Choroid plexus epithelial cell (primary cell): ENCODE measurements at regions not wholly inside any gene's neighbourhood (a gene's known extent, or its start where the extent isn't known, plus 50 kb on each side); places are given as distances from the start of the nearest gene placed in this dataset.

Experiments used
- DNase-seq: peaks from one replicate; pipeline ENCODE4 v3.0.0-alpha.2; 2010; ENCODE audit warnings: low read depth
- H3K4me3 ChIP-seq: 2 replicates; pipeline ENCODE4 v1.5.1; 2011; ENCODE audit warnings: low read depth, mild to moderate bottlenecking, control low read depth, low read length, moderate library complexity
- TF ChIP-seq, protein P1 (sequence below): conservative IDR thresholded peaks from 2 replicates; pipeline ENCODE4 v1.5.1; 2011; ENCODE audit warnings: low read depth, mild to moderate bottlenecking, control low read depth, inconsistent platforms, low read length, moderate library complexity

DNA sequence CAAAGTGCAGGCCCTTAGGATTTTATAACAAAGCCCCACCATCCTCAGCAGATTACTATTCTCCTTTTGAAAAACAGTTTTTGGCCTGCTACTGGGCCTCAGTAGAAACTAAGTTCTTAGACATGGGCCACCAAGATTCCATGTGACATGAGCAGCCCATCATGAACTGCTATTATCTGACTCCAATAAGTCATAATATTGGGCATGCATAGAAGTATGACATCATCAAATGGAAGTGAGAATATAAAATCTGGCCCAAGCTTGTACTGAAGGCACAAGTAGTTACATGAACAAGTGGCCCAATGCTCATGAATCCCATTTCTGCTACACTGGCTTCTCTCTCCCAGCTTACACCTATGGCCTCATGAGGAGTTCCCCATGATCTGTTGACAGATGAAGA is 404.8 kb downstream of the EPHA5 start:
- no peak for DNase-seq
- H3K4me3 ChIP-seq = no peak overlapping the region
- TF ChIP-seq, protein P1, sequence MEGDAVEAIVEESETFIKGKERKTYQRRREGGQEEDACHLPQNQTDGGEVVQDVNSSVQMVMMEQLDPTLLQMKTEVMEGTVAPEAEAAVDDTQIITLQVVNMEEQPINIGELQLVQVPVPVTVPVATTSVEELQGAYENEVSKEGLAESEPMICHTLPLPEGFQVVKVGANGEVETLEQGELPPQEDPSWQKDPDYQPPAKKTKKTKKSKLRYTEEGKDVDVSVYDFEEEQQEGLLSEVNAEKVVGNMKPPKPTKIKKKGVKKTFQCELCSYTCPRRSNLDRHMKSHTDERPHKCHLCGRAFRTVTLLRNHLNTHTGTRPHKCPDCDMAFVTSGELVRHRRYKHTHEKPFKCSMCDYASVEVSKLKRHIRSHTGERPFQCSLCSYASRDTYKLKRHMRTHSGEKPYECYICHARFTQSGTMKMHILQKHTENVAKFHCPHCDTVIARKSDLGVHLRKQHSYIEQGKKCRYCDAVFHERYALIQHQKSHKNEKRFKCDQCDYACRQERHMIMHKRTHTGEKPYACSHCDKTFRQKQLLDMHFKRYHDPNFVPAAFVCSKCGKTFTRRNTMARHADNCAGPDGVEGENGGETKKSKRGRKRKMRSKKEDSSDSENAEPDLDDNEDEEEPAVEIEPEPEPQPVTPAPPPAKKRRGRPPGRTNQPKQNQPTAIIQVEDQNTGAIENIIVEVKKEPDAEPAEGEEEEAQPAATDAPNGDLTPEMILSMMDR = no peak

DNA sequence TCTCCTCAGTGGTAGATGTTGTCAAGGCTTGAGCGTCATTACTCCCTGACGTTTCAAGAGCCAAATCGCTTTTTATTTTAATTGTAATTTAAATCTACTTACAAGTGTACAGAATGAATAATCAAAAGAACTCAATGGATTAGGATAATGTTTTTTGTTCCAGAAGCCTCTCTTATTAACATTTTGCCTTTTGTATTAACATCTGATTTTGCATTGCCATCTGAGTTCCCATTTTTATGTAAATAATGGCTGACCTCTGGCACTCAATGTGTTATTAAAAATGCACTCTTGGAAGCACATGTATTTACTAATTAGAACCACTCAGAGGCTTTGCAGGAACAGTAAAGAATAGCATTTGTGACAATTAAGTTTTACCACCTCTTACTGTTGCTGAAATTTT is 411.0 kb downstream of the EPHA5 start:
- H3K4me3 ChIP-seq = no peak overlapping the region
- TF ChIP-seq, protein P1 = no peak
- no peak for DNase-seq

DNA sequence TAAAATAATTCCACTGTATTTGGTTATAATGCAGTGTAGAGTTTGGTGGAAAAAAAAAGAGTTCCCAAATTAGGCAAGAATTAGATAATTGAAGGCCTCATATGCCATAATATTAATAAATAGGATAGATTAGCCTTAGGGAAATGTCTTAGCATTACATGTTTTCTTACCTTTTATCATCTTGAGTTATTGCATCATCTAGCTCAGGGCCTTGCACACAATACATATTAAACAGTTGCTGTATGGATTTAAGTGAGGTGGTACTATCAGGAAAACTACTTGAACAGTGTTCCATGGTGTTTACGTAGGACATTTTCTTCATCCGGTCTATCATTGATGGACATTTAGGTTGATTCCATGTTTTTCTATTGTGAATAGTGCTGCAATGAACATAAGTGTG is 419.4 kb downstream of the EPHA5 start:
- DNase-seq = no peak
- TF ChIP-seq, protein P1 = no peak
- H3K4me3 ChIP-seq = no peak overlapping the region

DNA sequence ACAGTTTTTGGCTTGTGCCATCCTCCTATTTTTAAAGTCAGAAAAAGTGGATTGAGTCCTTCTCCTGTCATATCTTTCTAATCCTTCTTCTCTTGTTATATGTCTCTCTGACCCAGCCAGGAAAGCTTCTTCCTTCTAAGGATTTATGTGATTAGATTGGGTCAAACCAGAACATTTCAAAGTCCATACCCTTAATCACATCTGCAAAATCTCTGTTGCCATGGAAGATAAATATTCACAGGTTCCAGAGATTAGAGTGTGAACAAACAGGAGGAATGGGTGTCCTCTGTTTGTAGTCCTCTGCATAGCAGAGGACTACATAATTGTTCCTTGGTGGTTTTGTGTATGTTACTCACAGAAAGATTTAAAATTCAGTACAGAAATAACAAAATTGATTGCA is 421.2 kb downstream of the EPHA5 start:
- TF ChIP-seq, protein P1 = no peak
- no peak for DNase-seq
- H3K4me3 ChIP-seq = no peak overlapping the region

DNA sequence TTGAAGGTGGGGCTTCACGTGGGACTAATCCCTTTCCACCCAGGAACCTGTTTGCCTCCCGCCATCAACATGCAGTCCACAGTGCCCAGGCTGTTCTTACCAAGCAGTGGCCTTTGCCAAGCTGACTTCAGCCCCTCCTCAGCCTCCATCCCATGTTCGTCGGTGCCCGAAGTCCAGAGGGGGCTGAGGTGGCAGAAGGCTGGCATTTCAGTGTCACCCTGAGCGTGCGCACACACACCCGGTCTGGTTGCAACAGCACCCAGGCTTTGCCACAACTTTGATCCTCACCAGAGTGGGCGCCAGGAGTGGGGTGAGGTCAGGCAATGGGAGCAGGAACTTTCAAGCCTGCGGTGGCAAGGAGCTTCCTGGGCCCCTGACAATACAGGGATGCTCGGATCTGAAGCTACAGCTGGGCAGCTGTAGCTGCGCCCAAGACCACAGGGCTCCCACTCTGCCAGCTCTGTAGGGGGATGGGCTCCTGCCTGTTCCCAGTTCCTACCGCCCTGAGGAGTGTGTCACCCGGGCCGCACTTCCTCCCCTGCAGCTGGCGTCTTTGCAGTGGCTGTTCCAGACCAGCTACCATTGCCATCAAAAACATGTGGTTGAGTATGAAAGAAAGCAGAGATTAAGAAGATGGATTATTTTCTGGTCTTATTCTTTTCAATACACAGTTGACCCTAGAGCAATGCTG is 428.0 kb downstream of the EPHA5 start:
- TF ChIP-seq, protein P1 = no peak
- no peak for DNase-seq
- no peak overlapping the region for H3K4me3 ChIP-seq

DNA sequence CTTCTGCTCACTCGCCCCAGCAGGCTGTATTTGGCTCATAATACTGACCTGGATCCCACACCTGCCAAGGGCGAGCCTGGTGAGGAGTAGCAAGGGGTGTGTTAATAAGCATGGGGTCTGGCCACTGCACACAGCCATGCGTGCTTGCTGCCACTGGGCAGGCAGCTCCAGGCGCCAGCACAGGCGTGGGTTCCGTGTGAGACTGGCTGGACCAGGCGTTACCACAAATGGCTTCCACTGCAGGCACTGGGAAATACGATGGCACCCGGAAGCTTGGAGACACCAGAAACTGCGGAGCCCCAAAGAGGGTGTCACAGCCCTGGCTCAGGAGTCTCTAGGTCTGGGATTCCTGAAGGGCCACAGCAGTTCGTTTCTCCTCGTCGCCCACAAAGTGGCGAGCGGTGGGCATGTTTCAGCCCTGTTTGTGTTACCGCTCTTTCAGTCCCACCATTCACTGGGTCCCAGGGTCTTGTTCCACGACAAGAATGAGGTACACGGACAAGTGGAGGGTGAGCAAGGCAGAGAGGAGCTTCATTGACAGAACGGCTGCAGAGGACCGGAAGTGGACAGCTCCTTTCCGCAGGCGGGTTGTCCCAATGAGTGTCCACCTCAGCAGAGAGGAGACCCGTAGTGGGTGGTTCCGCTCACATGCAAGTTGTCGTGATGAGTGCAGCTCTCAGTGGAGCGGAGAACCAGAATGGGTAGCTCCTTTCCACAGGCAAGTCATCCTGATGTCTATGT is 428.9 kb downstream of the EPHA5 start:
- H3K4me3 ChIP-seq = no peak overlapping the region
- TF ChIP-seq, protein P1 = no peak
- DNase-seq = no peak

DNA sequence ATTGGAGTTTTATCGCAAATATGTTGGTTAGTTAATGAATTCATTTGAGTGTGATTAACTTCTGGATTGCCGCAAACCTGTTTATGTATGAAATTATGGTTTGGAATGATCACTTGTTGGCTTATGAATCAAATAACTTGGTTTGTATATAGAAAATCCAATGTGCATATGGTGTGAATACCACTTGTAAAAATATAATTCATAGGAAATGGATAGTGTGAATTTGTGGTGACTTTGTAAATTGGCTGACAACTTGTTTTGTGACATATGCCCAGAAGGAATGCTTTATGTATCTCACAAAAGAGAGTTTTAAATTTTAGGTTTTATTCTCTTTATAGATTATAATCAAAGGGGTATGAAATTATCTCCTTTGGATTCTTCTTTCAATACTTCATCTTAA is 436.2 kb downstream of the EPHA5 start:
- TF ChIP-seq, protein P1 = no peak

More for the DNA sequence above, 436.2 kb downstream of the EPHA5 start:
- no peak for DNase-seq
- H3K4me3 ChIP-seq = no peak overlapping the region
